Stomach (tissue), 8 donors: ENCODE measurements at regions not wholly inside any gene's neighbourhood (a gene's known extent, or its start where the extent isn't known, plus 50 kb on each side); places are given as distances from the start of the nearest gene placed in this dataset.

ENCODE experiments used
- DNase-seq, 2 donors: peaks; one replicate each; pipeline versions ENCODE4 v3.0.0 to v3.0.0-alpha.2; 2013 to 2019
- H3K27ac ChIP-seq, 5 donors: fragments of 200-600 bp in 4 of 5; sonication (generic) in 4 of 5; one replicate each; pipeline ENCODE4 v1.5.1; 2013 to 2019; ENCODE audit warnings: mild to moderate bottlenecking in 1 of 5, moderate library complexity in 1 of 5
- H3K27me3 ChIP-seq, 3 donors: fragments of 200-600 bp; sonication (generic); one replicate each; pipeline ENCODE4 v1.5.1; 2017 to 2019; ENCODE audit warnings: mixed run types in 1 of 3
- H3K36me3 ChIP-seq, 4 donors: fragments of 200-600 bp; sonication (generic); 1 replicate in 3 of 4; 2 replicates in 1 of 4; pipeline ENCODE4 v1.5.1; 2016 to 2019
- H3K4me1 ChIP-seq, 4 donors: fragments of 200-600 bp; sonication (generic); one replicate each; pipeline ENCODE4 v1.5.1; 2016 to 2019
- H3K4me3 ChIP-seq, 4 donors: fragments of 200-600 bp; sonication (generic) in 3 of 4; one replicate each; pipeline ENCODE4 v1.5.1; 2016 to 2019; ENCODE audit warnings: mild to moderate bottlenecking in 1 of 4
- H3K9me3 ChIP-seq, 4 donors: fragments of 200-600 bp; sonication (generic); one replicate each; pipeline ENCODE4 v1.5.1; 2016 to 2019
- EP300 ChIP-seq: sonication (generic); formaldehyde crosslinking; IDR thresholded peaks from one replicate; pipeline ENCODE4 v1.6.1; 2017; ENCODE audit warnings: antibody characterized with exemption
- POLR2A ChIP-seq, 4 donors: fragments of 450-650 bp; IDR thresholded peaks; one replicate each; pipeline ENCODE4 v1.6.1; 2016; ENCODE audit warnings: antibody characterized with exemption in 4 of 4, control low read depth in 2 of 4, mild to moderate bottlenecking in 1 of 4, moderate library complexity in 1 of 4
- POLR2AphosphoS5 ChIP-seq, 3 donors: sonication (generic); formaldehyde crosslinking; IDR thresholded peaks; one replicate each; pipeline ENCODE4 v1.6.1; 2016; ENCODE audit warnings: antibody characterized with exemption in 3 of 3
- WGBS, 5 donors: extraction: QIAGEN DNeasy Blood & Tissue Kit in 3 of 5; methylation state at CpG; one replicate each; pipeline versions ENCODE4 v1.1.5 to v1.1.7; 2013 to 2018; 5-methylcytosine and 5-hydroxymethylcytosine counted together
- intact Hi-C: fragments of 100-400 bp; cut with DNase I; formaldehyde crosslinking; loops from one replicate; pipeline ENCODE4 v1.15.1; 2023; ENCODE audit warnings: low total_unique reads
- TF ChIP-seq, protein P1 (sequence below), 7 experiments: fragments of 450-650 bp in 4 of 7; fragments of 200-600 bp in 3 of 7; sonication (generic) in 3 of 7; IDR thresholded peaks; one replicate each; pipeline ENCODE4 v1.5.1; 2016 to 2019; ENCODE audit warnings: antibody characterized with exemption in 7 of 7, control low read depth in 2 of 7, mild to moderate bottlenecking in 1 of 7
- donor health status: healthy with polysubstance abuse.
- donor health status: Bipolar disorder and iron deficiency.
- donor health status: healthy.

DNA sequence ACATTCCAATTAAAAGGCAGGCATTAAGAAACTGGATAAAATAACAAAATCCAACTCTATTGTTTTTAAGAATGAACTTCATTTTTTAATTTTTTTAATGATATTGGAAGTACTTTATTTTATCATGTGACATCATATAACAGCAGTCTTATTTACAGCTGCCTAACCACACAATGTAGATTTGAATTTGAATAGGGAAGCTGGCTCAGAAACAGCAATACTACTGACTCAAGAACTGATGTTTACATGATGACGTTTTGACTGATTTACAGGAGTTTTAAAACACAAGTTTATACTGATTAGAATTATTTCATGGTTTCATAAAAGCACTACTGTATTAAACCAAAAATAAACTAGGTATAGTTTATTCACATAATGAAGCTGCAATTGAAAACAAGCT lies 348.7 kb upstream of the NR5A2 start:
- Histone ChIP-seq H3K9me3 (no peaks in the 10 kb centered on the region), H3K36me3 (no peaks in the 10 kb centered on the region), H3K27me3 (no peaks in the 10 kb centered on the region), H3K4me3 (no peak overlapping the region), H3K4me1 (no peaks in the 10 kb centered on the region), H3K27ac (no peak overlapping the region)
- intact Hi-C loops: no loop called here
- no peak for DNase-seq
- 6 to 32% (median 9%) methylated on average over 1 of the region's 1 CpG for WGBS, 5 donors
- TF ChIP-seq POLR2AphosphoS5 (IDR thresholded peaks at IDR 0.05): no peak
- TF ChIP-seq, protein P1, sequence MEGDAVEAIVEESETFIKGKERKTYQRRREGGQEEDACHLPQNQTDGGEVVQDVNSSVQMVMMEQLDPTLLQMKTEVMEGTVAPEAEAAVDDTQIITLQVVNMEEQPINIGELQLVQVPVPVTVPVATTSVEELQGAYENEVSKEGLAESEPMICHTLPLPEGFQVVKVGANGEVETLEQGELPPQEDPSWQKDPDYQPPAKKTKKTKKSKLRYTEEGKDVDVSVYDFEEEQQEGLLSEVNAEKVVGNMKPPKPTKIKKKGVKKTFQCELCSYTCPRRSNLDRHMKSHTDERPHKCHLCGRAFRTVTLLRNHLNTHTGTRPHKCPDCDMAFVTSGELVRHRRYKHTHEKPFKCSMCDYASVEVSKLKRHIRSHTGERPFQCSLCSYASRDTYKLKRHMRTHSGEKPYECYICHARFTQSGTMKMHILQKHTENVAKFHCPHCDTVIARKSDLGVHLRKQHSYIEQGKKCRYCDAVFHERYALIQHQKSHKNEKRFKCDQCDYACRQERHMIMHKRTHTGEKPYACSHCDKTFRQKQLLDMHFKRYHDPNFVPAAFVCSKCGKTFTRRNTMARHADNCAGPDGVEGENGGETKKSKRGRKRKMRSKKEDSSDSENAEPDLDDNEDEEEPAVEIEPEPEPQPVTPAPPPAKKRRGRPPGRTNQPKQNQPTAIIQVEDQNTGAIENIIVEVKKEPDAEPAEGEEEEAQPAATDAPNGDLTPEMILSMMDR (IDR thresholded peaks at IDR 0.05): no peak

DNA sequence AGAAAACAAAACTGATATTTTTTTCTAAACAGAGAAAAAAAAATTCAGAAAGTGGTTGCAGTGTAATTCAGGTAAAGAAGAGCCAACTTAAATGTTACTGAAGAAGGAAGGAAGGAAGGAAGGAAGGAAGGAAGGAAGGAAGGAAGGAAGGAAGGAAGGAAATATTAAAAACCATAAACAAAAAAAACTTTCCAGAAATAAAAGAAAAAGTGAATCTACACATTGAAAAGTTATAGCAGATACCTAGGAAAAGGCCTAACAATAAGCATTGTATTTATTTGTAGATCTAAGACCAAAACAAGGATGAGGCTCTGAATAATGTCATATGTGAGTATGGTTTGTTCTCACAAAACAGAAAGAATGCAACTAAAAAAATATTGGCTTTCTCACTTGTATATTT lies 345.4 kb upstream of the NR5A2 start:
- no peaks in the 10 kb centered on the region for H3K9me3 ChIP-seq
- no peaks in the 10 kb centered on the region for H3K36me3 ChIP-seq
- no peaks in the 10 kb centered on the region for H3K27me3 ChIP-seq
- intact Hi-C loops: loop anchor here (10.0 kb wide), 1 partner anchor 823 kb away; no protein-coding TSS in a partner anchor
- TF ChIP-seq POLR2AphosphoS5 (IDR thresholded peaks at IDR 0.05) (no peak), POLR2A (IDR thresholded peaks at IDR 0.05) (no peak), EP300 (no peak)
- TF ChIP-seq, protein P1 (IDR thresholded peaks at IDR 0.05): no peak
- H3K4me1 ChIP-seq: no peaks in the 10 kb centered on the region
- no peak for DNase-seq
- H3K27ac ChIP-seq: no peak overlapping the region
- no peak overlapping the region for H3K4me3 ChIP-seq

DNA sequence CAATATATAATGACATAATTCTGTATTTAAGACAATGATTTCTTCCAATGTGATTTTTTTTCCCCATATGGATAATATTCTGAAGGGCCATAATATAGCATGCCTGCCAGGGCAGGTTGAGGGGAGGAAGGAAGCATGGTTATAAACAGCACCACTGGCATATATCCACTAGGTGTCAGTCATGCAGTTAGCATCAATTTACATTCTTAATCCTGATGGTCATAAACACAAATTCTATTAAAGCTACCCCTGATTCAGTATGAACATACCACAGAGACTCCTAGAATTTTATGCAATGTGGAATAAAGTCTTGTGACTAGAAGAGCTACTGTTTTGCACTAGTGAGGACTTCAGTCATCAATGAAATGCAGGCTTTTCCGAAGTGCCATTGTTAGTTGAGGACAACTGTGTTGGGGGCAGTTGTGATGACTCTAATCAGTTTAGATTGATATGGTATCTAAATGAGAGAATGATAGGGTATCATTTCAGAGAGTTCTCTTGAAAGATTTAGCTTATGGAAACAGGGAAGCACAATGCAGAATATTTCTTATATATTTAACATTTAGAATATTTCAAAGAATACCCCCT lies 342.7 kb upstream of the NR5A2 start:
- Histone ChIP-seq H3K9me3 (no peaks in the 10 kb centered on the region), H3K27ac (no peak overlapping the region), H3K27me3 (peaks cover 0 to 4% (median 0%) of the 10 kb centered on the region in 3 donors), H3K36me3 (no peaks in the 10 kb centered on the region), H3K4me3 (no peak overlapping the region), H3K4me1 (no peaks in the 10 kb centered on the region)
- DNase-seq: peak in 1 of 2 donors; percentile 80
- WGBS, 5 donors: 56 to 72% (median 64%) methylated on average over 1 of the region's 1 CpG
- TF ChIP-seq, protein P1 (IDR thresholded peaks at IDR 0.05): peak in 5 of 7 experiments; percentile 45 to 62 (median 50)
- TF ChIP-seq EP300: no peak
- intact Hi-C loops: loop anchor here (10.0 kb wide), 1 partner anchor 820 kb away; no protein-coding TSS in a partner anchor

DNA sequence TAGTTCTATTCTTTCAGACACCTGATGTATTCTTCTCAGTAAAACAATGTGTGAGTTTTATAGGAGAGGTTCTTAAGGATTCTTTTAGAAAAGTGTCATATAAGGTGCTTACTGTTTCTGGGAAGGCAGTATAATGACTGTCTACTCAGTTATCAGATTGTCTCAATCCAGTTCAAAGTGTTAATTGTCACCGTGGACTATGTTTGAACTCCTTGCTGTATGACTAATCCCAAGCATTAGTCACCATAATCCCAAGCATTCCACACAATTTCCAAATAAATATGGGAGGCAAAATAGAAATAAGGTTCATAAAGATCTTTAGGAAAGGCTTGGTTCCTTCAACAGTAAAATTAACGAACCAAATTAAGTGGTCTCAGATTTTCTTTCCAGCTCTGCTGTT lies 342.1 kb upstream of the NR5A2 start:
- Histone ChIP-seq H3K4me1 (no peaks in the 10 kb centered on the region), H3K36me3 (no peaks in the 10 kb centered on the region), H3K27me3 (peaks cover 0 to 4% (median 0%) of the 10 kb centered on the region in 3 donors), H3K9me3 (no peaks in the 10 kb centered on the region), H3K4me3 (no peak overlapping the region), H3K27ac (no peak overlapping the region)
- WGBS, 5 donors: 37 to 50% (median 42%) methylated on average over 2 of the region's 2 CpGs
- TF ChIP-seq EP300: no peak
- TF ChIP-seq, protein P1 (IDR thresholded peaks at IDR 0.05): no peak
- TF ChIP-seq POLR2A (IDR thresholded peaks at IDR 0.05): no peak
- no peak for TF ChIP-seq POLR2AphosphoS5 (IDR thresholded peaks at IDR 0.05)
- DNase-seq: no peak
- intact Hi-C loops: loop anchor here (10.0 kb wide), 1 partner anchor 819 kb away; no protein-coding TSS in a partner anchor
